ENCODE measurements at regions not wholly inside any gene's neighbourhood (a gene's known extent, or its start where the extent isn't known, plus 50 kb on each side); places are given as distances from the start of the nearest gene placed in this dataset.

DNA sequence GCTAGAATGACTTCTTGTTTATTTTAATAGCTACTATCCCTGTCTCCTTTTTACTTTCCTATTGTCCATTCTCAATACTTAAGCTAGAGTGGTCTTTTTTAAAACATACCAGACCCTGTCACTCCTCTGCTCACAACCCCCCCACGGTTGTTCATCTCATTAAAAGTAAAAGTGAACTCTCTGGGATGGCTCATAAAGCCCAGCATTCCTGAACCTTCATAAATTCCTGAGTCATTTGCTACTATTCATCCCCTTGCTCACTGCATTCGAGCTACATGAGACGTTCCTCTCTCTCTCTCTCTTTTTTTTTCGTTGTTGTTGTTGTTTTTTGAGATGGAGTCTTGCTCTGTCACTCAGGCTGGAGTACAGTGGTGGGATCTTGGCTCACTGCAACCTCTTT lies 148.7 kb upstream of the DSEL start:
- no peak for TF ChIP-seq POU2F2 (IDR thresholded peaks at IDR 0.05; ENCODE audit: low read depth, low read length)
- no peak for TF ChIP-seq POLR2AphosphoS5 (IDR thresholded peaks at IDR 0.05; ENCODE audit: low read depth, low read length)
- no peak for TF ChIP-seq POLR2A (IDR thresholded peaks at IDR 0.05; ENCODE audit: low read depth, low read length)
- TF ChIP-seq TAF1 (IDR thresholded peaks at IDR 0.05; ENCODE audit: low read depth, low read length), result no peak
- TF ChIP-seq SPI1 (IDR thresholded peaks at IDR 0.05; ENCODE audit: low read depth, low read length), result no peak

Data from GM12891 (cell line).